Psoas muscle (tissue), 7 donors: ENCODE measurements at regions not wholly inside any gene's neighbourhood (a gene's known extent, or its start where the extent isn't known, plus 50 kb on each side); places are given as distances from the start of the nearest gene placed in this dataset.

Source experiments
- ATAC-seq, 4 donors: fragments of 200-7000 bp; cut with Tn5 transposase; one replicate each; pipeline ENCODE4 v1.9.1; 2020; ENCODE audit warnings: moderate library complexity in 3 of 4, mild to moderate bottlenecking in 2 of 4
- DNase-seq, 2 donors: peaks; one replicate each; pipeline ENCODE4 v3.0.0-alpha.2; 2020
- H3K27ac ChIP-seq: fragments of 200-600 bp; one replicate; pipeline ENCODE4 v1.8.0; 2022
- H3K27me3 ChIP-seq, 3 donors: fragments of 200-600 bp in 1 of 3; one replicate each; pipeline versions ENCODE4 v1.6.1 to v1.8.0; 2013 to 2022; ENCODE audit warnings: low read length in 2 of 3, mild to moderate bottlenecking in 2 of 3, moderate library complexity in 1 of 3; ENCODE audit not compliant: insufficient read depth in 3 of 3
- H3K36me3 ChIP-seq, 2 donors: fragments of 200-600 bp in 1 of 2; one replicate each; pipeline versions ENCODE4 v1.6.1 to v1.8.0; 2013 to 2022; ENCODE audit warnings: low read depth in 1 of 2, mild to moderate bottlenecking in 1 of 2, moderate library complexity in 1 of 2; ENCODE audit not compliant: insufficient read depth in 1 of 2
- H3K4me1 ChIP-seq: fragments of 200-600 bp; one replicate; pipeline ENCODE4 v1.8.0; 2022
- H3K4me3 ChIP-seq: fragments of 200-600 bp; one replicate; pipeline ENCODE4 v1.8.0; 2022; ENCODE audit warnings: mild to moderate bottlenecking
- H3K9me3 ChIP-seq: fragments of 200-600 bp; one replicate; pipeline ENCODE4 v1.8.0; 2022
- CTCF ChIP-seq: fragments of 200-600 bp; IDR thresholded peaks from one replicate; pipeline ENCODE4 v1.8.0; 2022; ENCODE audit warnings: antibody characterized with exemption
- WGBS, 3 donors: extraction: QIAGEN DNeasy Blood & Tissue Kit; methylation state at CpG; one replicate each; pipeline versions ENCODE4 v1.1.6 to v1.1.7; 2013; 5-methylcytosine and 5-hydroxymethylcytosine counted together
- intact Hi-C, 2 donors: fragments of 100-400 bp; cut with DNase I; formaldehyde crosslinking; loops; one replicate each; pipeline versions ENCODE4 v1.11.0 to v1.14.2; 2022
- donor health status: healthy with polysubstance abuse.
- donor health status: DM: no; HTN: no; CAD: no; lungs with moderate emphysema.
- donor health status: Bipolar disorder and iron deficiency.
- donor health status: healthy.
- donor health status: DM: yes; HTN: yes; CAD: no.
- donor health status: DM: no; HTN: no; CAD: no.
- donor health status: DM: yes; HTN: yes; CAD: no.

- Histone ChIP-seq H3K27me3 (no peaks in the 10 kb centered on the region), H3K4me1 (no peaks in the 10 kb centered on the region), H3K27ac (no peak overlapping the region), H3K36me3 (no peaks in the 10 kb centered on the region), H3K4me3 (no peak overlapping the region), H3K9me3 (no peaks in the 10 kb centered on the region)
- DNase-seq (no peak), ATAC-seq (no peak)
- TF ChIP-seq CTCF, result no peak
- WGBS, 3 donors, result 34 to 44% (median 40%) methylated on average over 7 of the region's 7 CpGs
- intact Hi-C loops, result no loop called here
These were observed 506.6 kb downstream of the RNF144B start for GRCh38 chr6:18893540-18894269.

DNA sequence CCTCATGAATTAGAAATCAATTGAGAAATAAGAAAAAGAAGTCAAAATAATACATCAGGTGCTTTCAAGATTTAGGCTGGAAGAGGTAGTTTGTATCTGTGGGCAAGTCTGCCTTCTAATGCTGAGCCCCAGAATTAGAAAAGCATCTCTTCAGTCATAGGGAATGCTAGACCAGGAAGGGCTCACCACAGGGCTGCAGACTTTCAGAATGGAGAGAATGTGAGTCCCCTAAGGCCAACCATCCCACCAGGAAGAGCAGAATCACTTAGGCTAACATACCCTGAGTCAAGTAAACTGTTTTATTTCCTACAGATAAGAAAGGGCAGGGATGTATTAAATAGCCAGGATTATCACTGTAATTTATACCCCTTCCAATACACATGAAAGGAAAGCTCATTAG is 510.2 kb downstream of the RNF144B start:
- intact Hi-C loops, result no loop called here
- TF ChIP-seq CTCF, result no peak
- DNase-seq (no peak), ATAC-seq (no peak)
- no peak overlapping the region for H3K27ac ChIP-seq
- H3K4me1 ChIP-seq, result no peaks in the 10 kb centered on the region
- H3K36me3 ChIP-seq, result no peaks in the 10 kb centered on the region
- no peak overlapping the region for H3K4me3 ChIP-seq
- no peaks in the 10 kb centered on the region for H3K9me3 ChIP-seq
- H3K27me3 ChIP-seq, result no peaks in the 10 kb centered on the region

DNA sequence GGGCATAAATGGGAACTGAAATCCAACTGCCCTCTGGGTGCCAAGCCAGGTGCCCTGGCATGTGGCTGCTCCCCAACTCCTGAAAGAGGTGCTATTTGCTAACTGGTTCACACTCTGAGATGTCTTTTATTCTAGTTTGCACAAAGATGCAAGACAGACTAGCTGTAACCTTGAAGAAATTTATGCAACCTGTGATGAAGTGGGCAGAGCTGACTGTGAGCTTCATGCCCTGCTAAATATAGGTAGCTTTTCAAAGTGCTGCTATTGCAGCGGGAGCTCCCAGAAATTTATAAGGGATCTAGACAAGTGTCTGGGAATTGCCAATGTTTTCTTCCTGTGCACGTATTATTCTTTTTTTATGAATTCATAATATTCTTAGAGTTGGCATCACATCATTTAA is 517.5 kb downstream of the RNF144B start:
- H3K27ac ChIP-seq, result no peak overlapping the region
- no peak for TF ChIP-seq CTCF
- no peaks in the 10 kb centered on the region for H3K27me3 ChIP-seq
- intact Hi-C loops, result no loop called here
- ATAC-seq (no peak), DNase-seq (no peak)
- H3K9me3 ChIP-seq, result no peaks in the 10 kb centered on the region
- H3K36me3 ChIP-seq, result no peaks in the 10 kb centered on the region
- WGBS, 3 donors, result 87 to 92% (median 91%) methylated on average over 2 of the region's 2 CpGs
- no peaks in the 10 kb centered on the region for H3K4me1 ChIP-seq
- no peak overlapping the region for H3K4me3 ChIP-seq

DNA sequence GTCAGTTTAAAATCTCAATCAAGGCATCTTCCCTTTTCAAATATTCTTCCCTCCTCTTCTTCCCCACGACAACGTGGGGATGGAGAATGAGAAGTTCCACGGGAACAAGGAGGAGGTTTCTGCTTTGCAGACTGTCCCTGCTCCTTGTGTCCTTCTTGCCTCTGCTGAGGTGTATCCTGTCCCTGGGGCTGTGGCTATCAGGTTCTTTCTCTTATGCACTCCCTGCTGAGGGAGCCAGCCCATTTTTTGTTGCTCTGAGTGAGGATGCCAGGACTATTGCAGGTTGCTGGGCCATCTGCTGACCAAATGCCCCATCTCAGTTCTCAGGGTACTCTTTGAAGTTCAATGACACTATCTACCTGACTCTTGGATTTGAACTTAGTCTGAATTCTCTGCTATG is 533.6 kb downstream of the RNF144B start:
- TF ChIP-seq CTCF, result no peak
- H3K36me3 ChIP-seq, result no peaks in the 10 kb centered on the region
- ATAC-seq (no peak), DNase-seq (no peak)
- no peaks in the 10 kb centered on the region for H3K9me3 ChIP-seq
- H3K27ac ChIP-seq, result no peak overlapping the region
- 52 to 65% (median 62%) methylated on average over 3 of the region's 3 CpGs for WGBS, 3 donors
- H3K4me3 ChIP-seq, result no peak overlapping the region
- no peaks in the 10 kb centered on the region for H3K4me1 ChIP-seq
- no peaks in the 10 kb centered on the region for H3K27me3 ChIP-seq
- intact Hi-C loops, result no loop called here

DNA sequence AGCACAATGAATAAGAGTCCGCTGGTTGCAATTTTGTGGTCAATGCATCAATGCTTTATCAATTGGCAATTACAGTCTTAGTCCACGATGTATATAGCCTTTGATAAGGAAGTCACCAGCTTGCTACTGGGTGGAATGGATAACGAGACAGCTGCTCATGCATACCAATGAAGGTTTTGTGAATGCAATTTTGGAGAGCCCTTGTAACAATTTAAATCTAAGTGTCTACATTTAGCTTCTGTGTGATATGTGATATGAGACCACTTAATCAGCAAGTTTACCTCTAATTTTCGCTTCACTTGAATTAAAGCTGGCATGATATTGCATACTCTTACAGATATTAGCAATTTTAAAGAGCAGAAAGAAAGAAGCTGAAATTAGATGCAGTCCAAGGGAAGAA is 543.9 kb downstream of the RNF144B start:
- H3K9me3 ChIP-seq, result no peaks in the 10 kb centered on the region
- H3K4me1 ChIP-seq, result no peaks in the 10 kb centered on the region
- WGBS, 3 donors, result 75 to 78% (median 76%) methylated on average over 4 of the region's 4 CpGs
- intact Hi-C loops, result no loop called here
- no peaks in the 10 kb centered on the region for H3K36me3 ChIP-seq
- no peak for ATAC-seq
- H3K27me3 ChIP-seq, result no peaks in the 10 kb centered on the region
- DNase-seq, result no peak
- no peak overlapping the region for H3K4me3 ChIP-seq
- no peak for TF ChIP-seq CTCF
- H3K27ac ChIP-seq, result no peak overlapping the region
